Natural killer cell (primary cell): ENCODE measurements at regions not wholly inside any gene's neighbourhood (a gene's known extent, or its start where the extent isn't known, plus 50 kb on each side); places are given as distances from the start of the nearest gene placed in this dataset.

Experiments
- ATAC-seq, 3 donors: fragments of 150-1000 bp in 2 of 3; fragments of 200-7000 bp in 1 of 3; cut with Tn5 transposase; 1 replicate in 1 of 3; 2 replicates in 2 of 3; pipeline ENCODE4 v1.10.0; 2021; ENCODE audit warnings: mild to moderate bottlenecking in 2 of 3, moderate library complexity in 2 of 3
- DNase-seq, 2 donors: peaks; one replicate each; pipeline versions ENCODE4 v3.0.0 to v3.0.0-alpha.2; 2013 to 2021; ENCODE audit warnings: mixed read lengths in 1 of 2
- H3K27ac ChIP-seq: one replicate; pipeline ENCODE4 v1.5.1; 2013; ENCODE audit warnings: mild to moderate bottlenecking, low read length
- H3K27me3 ChIP-seq: one replicate; pipeline ENCODE4 v1.6.1; 2013; ENCODE audit warnings: low read length; ENCODE audit not compliant: control insufficient read depth, insufficient read depth
- H3K36me3 ChIP-seq: one replicate; pipeline ENCODE4 v1.6.1; 2013; ENCODE audit warnings: low read length; ENCODE audit not compliant: control insufficient read depth, insufficient read depth
- H3K4me1 ChIP-seq: one replicate; pipeline ENCODE4 v1.6.1; 2013; ENCODE audit warnings: low read length; ENCODE audit not compliant: control insufficient read depth, insufficient read depth
- H3K4me3 ChIP-seq: one replicate; pipeline ENCODE4 v1.5.1; 2013; ENCODE audit warnings: low read length
- H3K9me3 ChIP-seq: one replicate; pipeline ENCODE4 v1.6.1; 2013; ENCODE audit warnings: low read length; ENCODE audit not compliant: control insufficient read depth, insufficient read depth
- H3K27ac Mint-ChIP-seq, 2 donors: one replicate each; pipeline ENCODE4 v1.8.0; 2022; ENCODE audit warnings: mild to moderate bottlenecking in 2 of 2, mixed read lengths in 2 of 2, moderate library complexity in 1 of 2
- H3K27me3 Mint-ChIP-seq, 2 donors: one replicate each; pipeline ENCODE4 v1.8.0; 2022; ENCODE audit warnings: low read depth in 2 of 2, mixed read lengths in 2 of 2
- H3K36me3 Mint-ChIP-seq: one replicate; pipeline ENCODE4 v1.8.0; 2022; ENCODE audit warnings: mixed read lengths
- H3K4me1 Mint-ChIP-seq, 2 donors: one replicate each; pipeline ENCODE4 v1.8.0; 2022; ENCODE audit warnings: mixed read lengths in 2 of 2
- H3K4me3 Mint-ChIP-seq: one replicate; pipeline ENCODE4 v1.8.0; 2022; ENCODE audit warnings: mild to moderate bottlenecking, moderate library complexity, mixed read lengths
- H3K9me3 Mint-ChIP-seq, 2 donors: one replicate each; pipeline ENCODE4 v1.8.0; 2022; ENCODE audit warnings: mixed read lengths in 2 of 2
- WGBS: methylation state at CpG from one replicate; pipeline ENCODE4 v1.1.7; 2013; ENCODE audit warnings: missing lambda C conversion rate; ENCODE audit not compliant: insufficient coverage; 5-methylcytosine and 5-hydroxymethylcytosine counted together
- intact Hi-C: fragments of 100-400 bp; cut with micrococcal nuclease; formaldehyde crosslinking; loops from one replicate; pipeline ENCODE4 v1.14.2; 2022
- TF ChIP-seq, protein P1 (sequence below): fragments of 200-600 bp; IDR thresholded peaks from one replicate; pipeline ENCODE4 v1.8.0; 2022; ENCODE audit warnings: antibody characterized with exemption

DNA sequence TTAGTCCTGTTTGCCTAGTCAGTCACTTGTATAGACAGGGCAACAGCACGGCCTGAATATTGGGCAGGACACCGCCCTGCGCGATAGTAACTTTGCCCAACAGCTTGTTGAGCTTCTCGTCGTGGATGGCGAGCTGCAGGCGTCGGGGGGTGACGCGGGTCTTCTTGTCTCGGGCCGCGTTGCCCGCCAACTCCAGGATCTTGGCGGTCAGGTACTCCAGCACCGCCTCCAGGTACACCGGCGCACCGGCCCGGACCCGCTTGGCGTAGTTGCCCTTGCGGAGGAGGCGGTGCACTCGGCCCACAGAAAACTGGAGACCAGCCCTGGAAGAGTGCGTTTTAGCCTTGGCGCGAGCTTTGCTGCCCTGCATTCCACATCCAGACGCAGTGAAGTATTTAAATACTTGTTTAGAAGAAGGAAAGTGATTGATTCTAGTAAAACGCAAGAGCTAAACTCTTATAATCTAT, 92.8 kb upstream of the BTN3A2 start:
- no peaks in the 10 kb centered on the region for H3K36me3 Mint-ChIP-seq
- H3K27ac Mint-ChIP-seq: no peak overlapping the region
- H3K27me3 ChIP-seq: no peaks in the 10 kb centered on the region
- H3K9me3 Mint-ChIP-seq: no peaks in the 10 kb centered on the region
- H3K4me1 Mint-ChIP-seq: peaks cover 14 to 21% of the 10 kb centered on the region in 2 donors
- H3K27ac ChIP-seq: peak overlapping the region; percentile 92
- H3K36me3 ChIP-seq: no peaks in the 10 kb centered on the region
- no peak overlapping the region for H3K4me3 Mint-ChIP-seq
- peak overlapping the region; percentile 62 for H3K4me3 ChIP-seq
- H3K9me3 ChIP-seq: no peaks in the 10 kb centered on the region
- under 1% methylated on average over 30 of the region's 31 CpGs for WGBS
- H3K27me3 Mint-ChIP-seq: no peaks in the 10 kb centered on the region
- peak in 1 of 2 donors; percentile 62 for DNase-seq
- ATAC-seq: peak; percentile 13 to 19 (median 15)
- TF ChIP-seq, protein P1, sequence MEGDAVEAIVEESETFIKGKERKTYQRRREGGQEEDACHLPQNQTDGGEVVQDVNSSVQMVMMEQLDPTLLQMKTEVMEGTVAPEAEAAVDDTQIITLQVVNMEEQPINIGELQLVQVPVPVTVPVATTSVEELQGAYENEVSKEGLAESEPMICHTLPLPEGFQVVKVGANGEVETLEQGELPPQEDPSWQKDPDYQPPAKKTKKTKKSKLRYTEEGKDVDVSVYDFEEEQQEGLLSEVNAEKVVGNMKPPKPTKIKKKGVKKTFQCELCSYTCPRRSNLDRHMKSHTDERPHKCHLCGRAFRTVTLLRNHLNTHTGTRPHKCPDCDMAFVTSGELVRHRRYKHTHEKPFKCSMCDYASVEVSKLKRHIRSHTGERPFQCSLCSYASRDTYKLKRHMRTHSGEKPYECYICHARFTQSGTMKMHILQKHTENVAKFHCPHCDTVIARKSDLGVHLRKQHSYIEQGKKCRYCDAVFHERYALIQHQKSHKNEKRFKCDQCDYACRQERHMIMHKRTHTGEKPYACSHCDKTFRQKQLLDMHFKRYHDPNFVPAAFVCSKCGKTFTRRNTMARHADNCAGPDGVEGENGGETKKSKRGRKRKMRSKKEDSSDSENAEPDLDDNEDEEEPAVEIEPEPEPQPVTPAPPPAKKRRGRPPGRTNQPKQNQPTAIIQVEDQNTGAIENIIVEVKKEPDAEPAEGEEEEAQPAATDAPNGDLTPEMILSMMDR: no peak
- peaks cover 30% of the 10 kb centered on the region for H3K4me1 ChIP-seq
- intact Hi-C loops: loop anchor here (1.0 to 5.0 kb wide), 10 partner anchors 13 to 230 kb away; a partner anchor contains a TSS

- Mint-ChIP-seq H3K27ac (no peak overlapping the region), H3K36me3 (no peaks in the 10 kb centered on the region), H3K4me1 (peaks cover 14 to 21% of the 10 kb centered on the region in 2 donors), H3K27me3 (no peaks in the 10 kb centered on the region), H3K9me3 (no peaks in the 10 kb centered on the region), H3K4me3 (no peak overlapping the region)
- 3% methylated on average over 19 of the region's 21 CpGs for WGBS
- Histone ChIP-seq H3K4me3 (peak overlapping the region; percentile 77), H3K27ac (peak overlapping the region; percentile 94), H3K9me3 (no peaks in the 10 kb centered on the region), H3K36me3 (no peaks in the 10 kb centered on the region), H3K4me1 (peaks cover 30% of the 10 kb centered on the region), H3K27me3 (no peaks in the 10 kb centered on the region)
- TF ChIP-seq, protein P1: no peak
- peak; percentile 17 to 43 (median 24) for ATAC-seq
- DNase-seq: peak in 1 of 2 donors; percentile 85
- intact Hi-C loops: loop anchor here (2.0 to 5.0 kb wide), 7 partner anchors 39 to 232 kb away; a partner anchor contains a TSS
Measured at GRCh38 chr6:26273673-26274588, 91.1 kb upstream of the BTN3A2 start.

- H3K27ac ChIP-seq: no peak overlapping the region
- H3K27ac Mint-ChIP-seq: no peak overlapping the region
- H3K36me3 ChIP-seq: no peaks in the 10 kb centered on the region
- intact Hi-C loops: no loop called here
- ATAC-seq: no peak
- H3K4me3 ChIP-seq: no peak overlapping the region
- peaks cover 10 to 16% of the 10 kb centered on the region in 2 donors for H3K4me1 Mint-ChIP-seq
- TF ChIP-seq, protein P1: no peak
- H3K9me3 ChIP-seq: no peaks in the 10 kb centered on the region
- H3K27me3 Mint-ChIP-seq: no peaks in the 10 kb centered on the region
- H3K36me3 Mint-ChIP-seq: no peaks in the 10 kb centered on the region
- peaks cover 28% of the 10 kb centered on the region for H3K4me1 ChIP-seq
- H3K27me3 ChIP-seq: no peaks in the 10 kb centered on the region
- no peak for DNase-seq
- no peak overlapping the region for H3K4me3 Mint-ChIP-seq
- no peaks in the 10 kb centered on the region for H3K9me3 Mint-ChIP-seq
- WGBS: 96% methylated on average over 2 of the region's 2 CpGs
Measured at GRCh38 chr6:26275663-26276062, 89.3 kb upstream of the BTN3A2 start.
